Body of pancreas (tissue), 4 donors: ENCODE measurements at regions not wholly inside any gene's neighbourhood (a gene's known extent, or its start where the extent isn't known, plus 50 kb on each side); places are given as distances from the start of the nearest gene placed in this dataset.

ENCODE experiments used
- POLR2A ChIP-seq, 3 donors: fragments of 450-650 bp; IDR thresholded peaks; one replicate each; pipeline ENCODE4 v1.6.1; 2016; ENCODE audit warnings: antibody characterized with exemption in 3 of 3, mild to moderate bottlenecking in 2 of 3
- TF ChIP-seq, protein P1 (sequence below), 7 experiments: fragments of 450-650 bp in 4 of 7; fragments of 200-600 bp in 3 of 7; sonication (generic) in 3 of 7; IDR thresholded peaks; one replicate each; pipeline ENCODE4 v1.5.1; 2016 to 2019; ENCODE audit warnings: antibody characterized with exemption in 7 of 7

DNA sequence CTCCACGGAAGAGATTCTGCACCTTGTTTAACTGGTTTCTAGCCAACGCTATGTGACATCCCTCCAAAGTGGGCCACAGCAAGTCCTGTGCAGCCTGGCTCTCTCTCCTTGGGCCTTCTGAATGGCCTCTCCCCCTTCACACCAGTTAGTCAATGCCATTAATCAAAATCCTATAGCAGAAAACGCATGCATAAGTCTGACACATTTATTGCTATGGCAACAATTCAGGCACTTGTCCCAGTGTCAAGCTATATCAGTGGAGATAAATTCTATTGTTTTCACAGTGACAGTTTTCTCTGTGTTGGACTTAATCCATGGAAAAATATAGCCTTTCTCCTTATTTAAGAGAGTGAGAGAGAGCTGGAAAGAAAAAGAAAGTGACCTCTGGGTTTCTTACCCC lies 87.2 kb upstream of the TOX3 start:
- TF ChIP-seq, protein P1, sequence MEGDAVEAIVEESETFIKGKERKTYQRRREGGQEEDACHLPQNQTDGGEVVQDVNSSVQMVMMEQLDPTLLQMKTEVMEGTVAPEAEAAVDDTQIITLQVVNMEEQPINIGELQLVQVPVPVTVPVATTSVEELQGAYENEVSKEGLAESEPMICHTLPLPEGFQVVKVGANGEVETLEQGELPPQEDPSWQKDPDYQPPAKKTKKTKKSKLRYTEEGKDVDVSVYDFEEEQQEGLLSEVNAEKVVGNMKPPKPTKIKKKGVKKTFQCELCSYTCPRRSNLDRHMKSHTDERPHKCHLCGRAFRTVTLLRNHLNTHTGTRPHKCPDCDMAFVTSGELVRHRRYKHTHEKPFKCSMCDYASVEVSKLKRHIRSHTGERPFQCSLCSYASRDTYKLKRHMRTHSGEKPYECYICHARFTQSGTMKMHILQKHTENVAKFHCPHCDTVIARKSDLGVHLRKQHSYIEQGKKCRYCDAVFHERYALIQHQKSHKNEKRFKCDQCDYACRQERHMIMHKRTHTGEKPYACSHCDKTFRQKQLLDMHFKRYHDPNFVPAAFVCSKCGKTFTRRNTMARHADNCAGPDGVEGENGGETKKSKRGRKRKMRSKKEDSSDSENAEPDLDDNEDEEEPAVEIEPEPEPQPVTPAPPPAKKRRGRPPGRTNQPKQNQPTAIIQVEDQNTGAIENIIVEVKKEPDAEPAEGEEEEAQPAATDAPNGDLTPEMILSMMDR (IDR thresholded peaks at IDR 0.05) = no peak
- no peak for TF ChIP-seq POLR2A (IDR thresholded peaks at IDR 0.05)
